KOPT-K1 (cell line): ENCODE measurements at regions not wholly inside any gene's neighbourhood (a gene's known extent, or its start where the extent isn't known, plus 50 kb on each side); places are given as distances from the start of the nearest gene placed in this dataset.
"Not testable (repeated sequence)": the region's sequence is repeated elsewhere in the genome, so short reads cannot be mapped to it uniquely, and the experiment has no call there.

Source experiments
- H3K27ac ChIP-seq: fragments of 200-600 bp; sonication (generic); 2 replicates; pipeline ENCODE4 v1.5.1; 2016; ENCODE audit warnings: antibody characterized with exemption, mild to moderate bottlenecking, low read depth, low read length; ENCODE audit not compliant: poor library complexity, severe bottlenecking
- H3K36me3 ChIP-seq: fragments of 200-600 bp; sonication (generic); 2 replicates; pipeline ENCODE4 v1.5.1; 2017; ENCODE audit warnings: antibody characterized with exemption, mild to moderate bottlenecking, low read length, moderate library complexity; ENCODE audit not compliant: insufficient read depth
- H3K9me3 ChIP-seq: fragments of 200-600 bp; sonication (generic); 2 replicates; pipeline ENCODE4 v1.5.1; 2017; ENCODE audit warnings: antibody characterized with exemption, low read length, mild to moderate bottlenecking; ENCODE audit not compliant: insufficient read depth, poor library complexity, severe bottlenecking

GRCh38 chr13:33381906-33382305, 96.4 kb upstream of the STARD13 start:
- Histone ChIP-seq H3K36me3 (no peaks in the 10 kb centered on the region), H3K27ac (no peak overlapping the region), H3K9me3 (no peaks in the 10 kb centered on the region)

DNA sequence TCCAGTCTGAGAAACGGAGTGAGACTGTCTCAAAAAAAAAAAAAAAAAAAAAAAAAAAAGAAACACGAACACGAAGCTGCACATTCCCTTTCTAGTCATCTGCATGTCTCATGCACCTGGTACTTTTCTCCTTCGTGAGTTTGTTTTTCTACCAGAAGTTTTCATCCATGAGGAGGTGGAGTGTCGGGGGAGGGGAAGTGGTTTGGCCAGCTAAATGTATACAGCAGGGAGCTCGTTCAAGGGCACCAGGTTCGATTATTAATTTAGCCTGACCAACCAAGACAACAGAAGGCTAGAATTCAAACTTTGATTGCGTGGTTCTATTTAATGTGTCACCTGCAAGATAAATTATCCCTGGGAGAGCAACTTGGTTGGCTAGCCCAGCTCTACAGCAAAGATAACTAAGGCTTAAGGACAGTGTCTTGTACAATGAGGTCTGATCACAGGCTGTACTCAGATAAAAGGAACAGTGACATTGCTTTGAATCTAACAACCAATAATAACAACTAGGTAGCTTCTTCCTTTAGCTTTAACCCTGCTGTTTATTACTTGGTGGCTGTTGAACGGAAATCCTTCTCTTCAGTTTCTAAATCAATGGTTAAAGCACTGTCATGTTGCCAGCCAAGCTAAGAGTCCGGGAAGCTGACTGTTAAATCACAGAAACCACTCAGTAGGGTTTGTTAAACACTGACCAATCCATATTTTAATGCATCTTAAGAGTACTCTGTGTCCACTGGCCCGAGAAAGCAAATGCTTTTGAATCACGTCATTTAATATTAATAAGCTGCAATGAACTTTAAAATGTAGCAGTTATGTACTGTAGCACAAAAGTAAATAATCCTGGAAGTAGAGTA, 98.4 kb upstream of the STARD13 start:
- Histone ChIP-seq H3K27ac (no peak overlapping the region), H3K9me3 (no peaks in the 10 kb centered on the region), H3K36me3 (no peaks in the 10 kb centered on the region)

GRCh38 chr13:33388286-33388998, 102.9 kb upstream of the STARD13 start:
- Histone ChIP-seq H3K36me3 (no peaks in the 10 kb centered on the region), H3K9me3 (no peaks in the 10 kb centered on the region), H3K27ac (no peak overlapping the region)

DNA sequence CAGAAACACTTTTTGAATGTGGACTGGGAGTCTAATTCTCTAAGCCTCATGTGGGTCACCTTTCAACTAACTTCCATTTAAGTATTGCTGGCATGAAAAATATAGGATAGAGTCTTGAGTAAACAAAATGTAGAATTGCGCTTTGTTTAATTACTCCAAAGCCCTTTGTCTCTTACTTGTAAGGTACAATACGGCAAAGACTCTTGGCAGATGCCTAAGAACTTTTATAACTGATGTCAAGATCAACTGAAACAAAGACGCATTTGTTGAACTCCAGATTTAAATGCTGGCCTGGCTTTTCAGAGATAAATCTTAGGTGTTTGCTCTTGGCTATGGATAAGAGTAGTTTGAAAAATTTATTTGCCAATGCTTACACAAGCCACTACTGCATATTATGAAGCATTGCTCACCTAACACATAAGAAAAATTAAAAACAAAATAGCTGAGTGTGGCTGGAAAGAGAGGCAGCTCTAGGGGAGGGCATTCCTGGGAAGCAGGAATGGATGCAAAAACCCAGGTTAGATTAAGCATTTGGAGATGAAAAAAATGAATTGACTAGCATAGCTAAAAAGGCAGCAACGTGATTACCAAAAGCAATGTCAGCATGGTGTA, 107.3 kb upstream of the STARD13 start:
- Histone ChIP-seq H3K27ac (no peak overlapping the region), H3K9me3 (no peaks in the 10 kb centered on the region), H3K36me3 (no peaks in the 10 kb centered on the region)

GRCh38 chr13:33394294-33394932, 108.9 kb upstream of the STARD13 start:
- Histone ChIP-seq H3K9me3 (no peaks in the 10 kb centered on the region), H3K27ac (no peak overlapping the region), H3K36me3 (no peaks in the 10 kb centered on the region)

DNA sequence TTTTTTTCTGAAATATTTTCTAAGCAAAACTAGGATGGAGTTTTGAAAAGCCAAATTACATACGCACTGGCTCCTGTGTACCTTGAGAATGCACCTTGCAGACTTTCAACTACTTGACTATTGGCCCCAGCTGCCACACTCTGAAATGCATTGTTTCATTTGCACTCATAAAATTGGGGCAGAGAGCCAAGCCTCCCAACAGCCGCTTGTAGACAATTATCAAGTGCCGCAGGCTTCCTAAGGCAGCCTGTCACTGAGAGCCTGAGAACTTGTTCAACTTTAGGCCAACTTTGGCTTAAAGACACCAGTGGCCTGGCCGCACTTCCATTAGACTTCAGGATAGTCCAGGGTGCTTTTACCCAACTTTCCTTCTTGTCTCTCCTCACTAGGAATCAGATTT, 115.7 kb upstream of the STARD13 start:
- no peak overlapping the region for H3K27ac ChIP-seq
- H3K9me3 ChIP-seq, result no peaks in the 10 kb centered on the region
- H3K36me3 ChIP-seq, result no peaks in the 10 kb centered on the region

DNA sequence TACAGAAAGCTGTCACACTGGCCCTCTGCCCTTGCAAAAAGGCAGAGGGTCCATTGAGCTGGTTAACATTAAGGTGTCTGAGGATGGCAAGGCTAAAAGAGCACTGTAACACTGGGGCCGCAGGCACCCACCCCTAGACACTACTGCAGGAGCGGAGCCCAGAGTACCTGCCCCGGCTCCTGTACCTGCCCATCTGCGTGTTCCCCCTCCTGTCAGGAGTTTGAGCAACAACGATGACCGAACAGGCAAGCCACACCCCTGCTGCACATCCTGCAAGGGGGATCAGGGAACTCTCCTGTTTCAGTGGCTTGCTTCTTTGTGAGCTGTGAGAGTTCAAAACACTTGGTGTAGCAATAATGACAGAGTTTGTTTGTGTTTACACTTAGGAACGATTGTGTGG, 117.4 kb upstream of the STARD13 start:
- no peak overlapping the region for H3K27ac ChIP-seq
- H3K36me3 ChIP-seq, result no peaks in the 10 kb centered on the region
- no peaks in the 10 kb centered on the region for H3K9me3 ChIP-seq

DNA sequence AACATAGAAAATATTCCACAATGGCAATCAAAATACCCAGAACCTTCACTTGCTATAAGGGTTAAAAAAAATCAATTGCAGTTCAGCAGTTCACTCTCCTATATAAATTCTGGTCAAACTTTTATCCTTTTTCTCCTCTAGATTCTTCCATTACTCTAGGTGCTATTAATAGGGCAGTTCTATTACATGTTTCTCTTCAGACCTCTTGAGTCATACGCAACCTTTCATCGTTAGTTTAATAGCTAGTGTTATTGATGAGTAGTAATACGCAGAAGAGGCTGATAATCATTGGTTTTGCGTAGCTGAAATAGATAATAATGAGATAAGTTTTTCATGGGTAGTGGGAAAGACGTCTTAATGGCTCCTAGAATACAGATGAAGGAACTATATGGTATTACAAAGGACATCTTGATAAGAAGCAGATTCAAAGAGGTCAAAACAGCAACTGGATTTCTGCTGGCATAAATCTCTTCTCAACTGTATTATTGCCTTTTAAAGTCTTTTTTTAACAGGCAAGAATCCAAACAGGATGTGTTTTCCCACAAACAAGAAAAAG, 118.3 kb upstream of the STARD13 start:
- no peaks in the 10 kb centered on the region for H3K9me3 ChIP-seq
- no peaks in the 10 kb centered on the region for H3K36me3 ChIP-seq
- H3K27ac ChIP-seq, result no peak overlapping the region

DNA sequence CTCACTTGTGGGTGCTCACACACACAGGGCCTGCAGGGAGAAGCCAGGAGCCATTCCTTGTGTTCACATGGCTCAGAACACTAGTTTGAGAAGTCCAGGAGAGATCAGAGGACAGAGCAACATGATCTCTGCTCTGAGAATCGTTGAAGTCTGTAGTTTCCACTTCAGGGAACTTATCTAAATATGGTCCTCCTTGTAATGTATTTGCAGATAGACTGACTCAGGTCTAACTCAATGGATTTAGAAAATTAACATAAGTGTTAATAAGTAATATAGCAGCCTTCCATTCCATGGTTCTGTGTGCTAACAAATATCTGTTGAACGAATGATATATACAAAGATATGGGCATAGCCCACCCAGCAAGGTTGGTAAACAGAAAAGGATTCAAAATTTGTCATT, 119.8 kb upstream of the STARD13 start:
- Histone ChIP-seq H3K36me3 (no peaks in the 10 kb centered on the region), H3K9me3 (no peaks in the 10 kb centered on the region), H3K27ac (no peak overlapping the region)

DNA sequence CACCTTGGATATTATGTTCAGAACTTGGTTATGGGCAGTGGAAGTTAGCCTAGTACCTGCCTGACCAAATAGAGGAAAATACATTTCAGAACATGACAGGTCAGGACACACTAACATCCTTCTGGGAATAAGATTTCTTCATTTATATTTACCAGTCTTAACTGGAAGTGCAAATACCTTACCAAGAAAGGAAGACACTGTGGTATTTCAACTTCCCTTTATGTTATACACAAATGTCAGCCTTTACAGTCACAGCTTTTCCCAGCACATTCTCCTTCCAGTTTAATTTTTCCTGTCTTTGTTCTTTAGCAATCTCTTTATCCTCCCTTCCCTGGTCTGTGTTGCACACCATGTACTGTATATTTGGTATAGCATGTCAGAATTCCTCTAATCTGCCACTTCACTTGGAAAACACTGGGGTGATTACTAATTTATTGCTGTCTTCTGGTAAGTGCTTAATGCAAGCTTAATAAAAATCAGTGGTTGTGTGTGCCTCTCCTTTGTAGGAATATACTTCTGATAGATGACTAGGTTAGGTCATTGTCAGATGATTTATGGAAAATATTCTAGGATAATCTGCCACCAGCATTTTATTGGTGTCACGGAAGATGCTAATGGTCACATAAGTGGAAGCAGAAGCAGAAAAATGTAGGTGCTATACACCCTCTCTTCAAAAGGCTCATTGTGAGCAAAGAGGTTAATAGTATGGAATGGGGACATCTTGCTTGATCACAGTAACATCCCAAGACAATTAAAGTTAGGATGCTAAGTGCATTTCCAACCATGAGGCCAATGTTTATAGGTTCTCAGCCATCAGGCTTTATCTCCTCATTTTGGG, 124.3 kb upstream of the STARD13 start:
- H3K9me3 ChIP-seq, result no peaks in the 10 kb centered on the region
- no peak overlapping the region for H3K27ac ChIP-seq
- H3K36me3 ChIP-seq, result no peaks in the 10 kb centered on the region

DNA sequence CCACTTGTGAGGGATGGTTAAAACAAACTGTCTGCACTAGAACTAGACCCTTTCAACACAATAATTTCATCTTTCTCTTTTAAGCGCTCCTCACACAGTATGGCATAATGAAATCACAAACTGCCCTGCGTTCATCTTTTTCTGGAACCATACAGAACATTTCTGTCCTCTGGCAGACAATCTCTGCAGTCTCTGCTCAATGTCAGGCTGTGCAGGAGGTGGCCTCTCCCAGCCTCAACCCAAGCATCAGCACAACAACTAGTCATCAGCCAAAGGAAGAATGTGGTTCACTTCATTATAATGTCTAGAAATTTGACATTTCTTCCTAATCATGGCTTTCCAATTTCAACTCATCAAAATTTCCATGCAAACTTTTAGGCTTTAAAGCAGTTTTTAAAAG, 125.1 kb upstream of the STARD13 start:
- no peaks in the 10 kb centered on the region for H3K9me3 ChIP-seq
- no peak overlapping the region for H3K27ac ChIP-seq
- H3K36me3 ChIP-seq, result no peaks in the 10 kb centered on the region

GRCh38 chr13:33411312-33411711, 125.8 kb upstream of the STARD13 start:
- Histone ChIP-seq H3K9me3 (no peaks in the 10 kb centered on the region), H3K27ac (no peak overlapping the region), H3K36me3 (no peaks in the 10 kb centered on the region)

DNA sequence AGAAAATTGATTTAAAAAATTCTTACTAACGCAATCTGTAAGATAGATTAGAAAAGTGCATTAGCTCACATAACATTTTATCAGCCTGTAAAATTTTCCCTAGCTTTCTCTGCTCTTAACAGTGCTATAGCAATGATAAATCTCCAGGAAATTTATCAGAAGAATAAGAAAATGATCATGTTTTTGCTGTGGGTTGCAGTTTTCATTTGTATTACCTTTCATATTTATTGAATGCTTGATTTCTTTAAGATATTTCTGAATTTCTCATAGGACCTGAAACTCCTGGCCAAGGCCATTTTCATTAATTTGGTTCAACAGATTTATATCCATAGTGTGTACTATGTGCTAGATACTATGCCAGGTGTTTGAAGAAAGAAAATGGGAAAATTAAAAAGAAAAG, 130.3 kb upstream of the STARD13 start:
- Histone ChIP-seq H3K36me3 (no peaks in the 10 kb centered on the region), H3K9me3 (no peaks in the 10 kb centered on the region), H3K27ac (no peak overlapping the region)

DNA sequence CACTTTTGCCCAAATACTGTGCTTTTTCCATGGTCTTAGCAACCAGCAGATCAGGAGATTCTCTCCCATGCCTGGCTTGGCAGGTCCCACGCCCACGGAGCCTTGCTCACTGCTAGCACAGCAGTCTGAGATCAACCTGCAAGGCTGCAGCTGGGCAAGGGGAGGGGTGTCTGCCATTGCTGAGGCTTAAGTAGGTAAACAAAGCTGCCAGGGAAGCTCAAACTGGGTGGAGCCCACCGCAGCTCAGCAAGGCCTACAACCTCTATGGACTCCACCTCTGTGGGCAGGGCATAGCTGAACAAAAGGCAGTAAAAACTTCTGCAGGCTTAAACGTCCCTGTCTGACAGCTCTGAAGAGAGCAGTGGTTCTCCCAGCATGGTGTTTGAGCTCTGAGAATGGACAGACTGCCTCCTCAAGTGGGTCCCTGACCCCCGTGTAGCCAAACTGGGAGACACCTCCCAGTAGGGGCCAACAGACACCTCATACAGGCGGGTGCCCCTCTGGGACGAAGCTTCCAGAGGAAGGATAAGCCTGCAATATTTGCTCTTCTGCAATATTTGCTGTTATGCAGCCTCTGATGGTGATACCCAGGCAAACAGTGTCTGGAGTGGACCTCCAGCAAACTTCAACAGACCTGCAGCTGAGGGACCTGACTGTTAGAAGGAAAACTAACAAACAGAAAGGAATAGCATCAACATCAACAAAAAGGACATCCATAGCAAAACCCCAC, 132.8 kb upstream of the STARD13 start:
- not testable (repeated sequence) for H3K9me3 ChIP-seq, H3K36me3 ChIP-seq, H3K27ac ChIP-seq
